HS-27A (cell line): ENCODE measurements at regions not wholly inside any gene's neighbourhood (a gene's known extent, or its start where the extent isn't known, plus 50 kb on each side); places are given as distances from the start of the nearest gene placed in this dataset.
"Not testable (repeated sequence)": the region's sequence is repeated elsewhere in the genome, so short reads cannot be mapped to it uniquely, and the experiment has no call there.

Source experiments
- DNase-seq: peaks from one replicate; pipeline ENCODE4 v3.0.0-alpha.2; 2012; ENCODE audit warnings: low read depth, missing footprints

DNA sequence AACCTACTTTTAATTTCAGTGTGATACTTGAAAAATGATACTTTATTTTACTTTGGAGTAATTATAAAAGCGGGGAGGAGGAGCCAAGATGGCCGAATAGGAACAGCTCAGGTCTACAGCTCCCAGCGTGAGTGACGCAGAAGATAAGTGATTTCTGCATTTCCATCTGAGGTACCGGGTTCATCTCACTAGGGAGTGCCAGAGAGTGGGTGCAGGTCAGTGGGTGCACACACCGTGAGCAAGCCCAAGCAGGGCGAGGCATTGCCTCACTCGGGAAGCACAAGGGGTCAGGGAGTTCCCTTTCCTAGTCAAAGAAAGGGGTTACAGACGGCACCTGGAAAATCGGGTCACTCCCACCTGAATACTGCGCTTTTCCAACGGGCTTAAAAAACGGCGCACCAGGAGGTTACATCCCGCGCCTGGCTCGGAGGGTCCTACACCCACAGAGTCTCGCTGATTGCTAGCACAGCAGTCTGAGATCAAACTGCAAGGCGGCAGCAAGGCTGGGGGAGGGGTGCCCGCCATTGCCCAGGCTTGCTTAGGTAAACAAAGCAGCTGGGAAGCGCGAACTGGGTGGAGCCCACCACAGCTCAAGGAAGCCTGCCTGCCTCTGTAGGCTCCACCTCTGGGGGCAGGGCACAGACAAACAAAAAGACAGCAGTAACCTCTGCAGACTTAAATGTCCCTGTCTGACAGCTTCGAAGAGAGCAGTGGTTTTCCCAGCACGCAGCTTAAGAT, 640.3 kb downstream of the EPHA3 start:
- not testable (repeated sequence) for DNase-seq

DNA sequence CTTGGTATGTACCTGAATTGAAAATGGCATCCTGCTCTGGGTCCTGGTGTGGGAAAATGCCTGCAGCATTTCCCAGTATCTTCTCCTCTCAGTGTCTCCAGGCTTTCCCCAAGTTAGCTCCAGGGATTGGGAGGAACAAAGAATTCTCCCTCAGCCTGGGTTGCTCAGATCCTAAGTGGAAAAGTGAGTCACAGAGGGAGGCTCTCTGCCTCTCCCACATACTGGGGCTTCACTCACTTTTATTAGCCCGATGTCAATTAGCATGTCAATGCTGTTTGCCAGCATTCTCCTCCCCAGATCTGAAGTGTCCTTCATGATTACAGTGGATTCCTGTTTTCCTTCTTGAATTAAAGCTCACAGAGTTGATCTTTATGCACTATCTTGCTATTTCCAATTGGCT, 655.0 kb downstream of the EPHA3 start:
- DNase-seq = no peak

- no peak for DNase-seq
Observed at GRCh38 chr3:89783341-89783927, 676.0 kb downstream of the EPHA3 start.

DNA sequence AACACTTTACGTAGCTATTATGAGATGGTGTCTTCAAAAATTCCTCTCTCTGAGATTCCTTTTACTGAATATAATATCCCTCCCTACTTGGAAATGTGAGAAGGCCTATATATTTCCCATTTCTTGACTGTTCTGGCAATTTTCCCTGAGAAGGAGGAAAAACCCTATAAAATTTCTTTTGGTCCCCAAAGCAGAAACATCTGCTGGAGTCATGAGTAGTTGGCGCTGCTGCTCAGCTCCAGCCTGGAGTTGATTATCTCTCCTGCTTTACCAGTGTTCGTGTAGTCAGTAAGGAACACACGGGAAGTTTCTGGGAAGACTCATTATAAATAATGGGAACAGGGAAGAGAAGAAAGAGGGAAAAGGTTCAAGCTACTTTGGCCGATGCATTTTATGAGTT, 680.1 kb downstream of the EPHA3 start:
- no peak for DNase-seq

DNA sequence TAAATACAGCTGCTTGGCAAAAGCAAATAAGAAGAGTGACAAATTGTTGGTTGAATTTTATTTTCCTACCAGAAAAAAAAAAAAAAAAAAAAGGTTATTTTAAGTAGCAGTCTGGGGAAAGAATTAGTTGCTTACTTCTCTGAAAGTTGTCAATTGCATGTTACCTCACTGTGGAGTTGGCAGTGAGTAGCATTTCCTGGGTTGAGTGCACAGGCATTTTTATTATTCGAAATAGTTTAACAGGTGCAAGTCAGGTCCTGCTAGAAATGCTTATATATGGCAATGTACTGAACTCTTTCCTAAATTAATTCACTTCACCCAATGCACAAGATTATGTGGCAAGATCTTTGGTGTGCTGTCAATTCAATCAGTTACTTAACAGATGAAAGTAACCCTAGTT, 680.6 kb downstream of the EPHA3 start:
- no peak for DNase-seq

- DNase-seq = no peak
Observed at GRCh38 chr3:89795506-89795905, 688.1 kb downstream of the EPHA3 start.

GRCh38 chr3:89802881-89803280, 695.5 kb downstream of the EPHA3 start:
- DNase-seq = no peak

DNA sequence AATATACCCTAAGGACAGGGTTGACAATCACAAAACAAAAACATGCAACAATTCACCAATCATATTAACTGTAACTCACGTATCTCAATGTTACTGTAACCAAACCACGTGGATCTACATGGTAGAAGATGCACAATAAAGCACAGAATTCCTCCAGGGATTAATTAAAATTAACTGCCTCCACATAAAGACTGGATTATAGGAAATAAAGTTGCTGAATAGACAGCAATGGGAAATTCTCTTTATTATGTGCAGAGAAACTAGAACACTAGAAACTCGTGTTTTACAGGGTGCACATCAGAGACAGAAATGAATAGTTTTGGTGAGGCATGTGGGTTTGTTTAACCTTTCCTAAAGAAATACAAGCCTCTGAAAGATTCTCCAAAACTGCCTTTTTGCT, 696.3 kb downstream of the EPHA3 start:
- DNase-seq = no peak

GRCh38 chr3:89806166-89806565, 698.7 kb downstream of the EPHA3 start:
- no peak for DNase-seq

DNA sequence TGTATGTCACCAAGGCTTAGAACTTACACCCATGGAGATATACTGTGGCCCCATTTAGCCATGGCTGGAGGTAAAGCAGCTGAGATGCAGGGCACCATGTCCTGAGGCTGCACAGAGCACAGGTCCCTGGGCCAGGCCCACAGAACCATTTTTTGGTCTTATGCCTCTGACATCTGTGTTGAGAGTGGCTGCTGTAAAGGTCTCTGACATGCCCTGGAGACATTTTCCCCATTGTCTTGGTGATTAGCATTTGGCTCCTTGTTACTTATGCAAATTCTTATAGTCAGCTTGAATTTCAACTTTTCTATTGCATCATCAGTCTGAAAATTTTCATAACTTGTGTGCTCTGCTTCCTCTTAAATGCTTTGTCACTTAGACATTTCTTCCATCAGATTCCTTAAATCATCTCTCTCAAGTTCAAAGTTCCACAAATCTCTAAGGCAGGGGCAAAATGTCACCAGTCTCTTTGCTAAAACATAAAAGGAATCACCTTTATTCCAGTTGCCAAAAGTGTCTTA, 701.3 kb downstream of the EPHA3 start:
- DNase-seq = no peak

DNA sequence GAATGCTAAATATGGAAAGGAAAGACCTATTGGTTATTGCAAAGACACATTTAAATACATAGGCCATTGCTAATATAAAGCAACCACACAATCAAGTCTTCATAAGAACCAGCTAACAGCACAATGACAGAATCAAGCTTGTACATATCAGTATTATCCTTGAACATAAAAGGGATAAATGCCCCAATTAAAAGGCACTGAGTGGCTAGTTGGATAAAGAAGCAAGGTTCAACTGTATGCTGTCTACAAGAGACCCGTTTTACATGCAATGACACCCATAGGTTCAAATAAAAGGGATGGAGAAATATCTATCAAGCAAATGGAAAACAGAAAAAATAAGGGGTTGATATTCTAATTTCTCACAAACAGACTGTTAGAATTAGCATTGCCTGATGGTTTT, 706.1 kb downstream of the EPHA3 start:
- no peak for DNase-seq

- DNase-seq = no peak
Observed at GRCh38 chr3:89841041-89841440, 733.6 kb downstream of the EPHA3 start.

DNA sequence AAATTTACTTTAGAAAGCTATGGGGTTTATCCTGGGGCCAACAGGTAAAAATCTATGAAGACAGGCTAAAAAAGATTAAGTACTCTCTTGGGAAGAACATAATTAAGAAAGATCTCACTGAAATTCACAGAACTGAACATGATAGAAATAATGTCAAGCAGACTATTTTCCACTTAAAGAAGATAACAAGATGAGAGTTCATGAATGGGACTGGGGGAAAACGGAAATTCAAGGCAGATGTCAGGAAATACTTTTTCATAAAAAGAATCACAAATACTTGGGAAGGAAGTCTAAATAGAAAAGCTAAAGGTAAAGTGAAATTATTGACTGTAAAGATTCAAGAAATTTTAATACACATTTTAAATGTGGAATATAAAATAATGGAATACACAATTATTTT, 737.6 kb downstream of the EPHA3 start:
- no peak for DNase-seq

DNA sequence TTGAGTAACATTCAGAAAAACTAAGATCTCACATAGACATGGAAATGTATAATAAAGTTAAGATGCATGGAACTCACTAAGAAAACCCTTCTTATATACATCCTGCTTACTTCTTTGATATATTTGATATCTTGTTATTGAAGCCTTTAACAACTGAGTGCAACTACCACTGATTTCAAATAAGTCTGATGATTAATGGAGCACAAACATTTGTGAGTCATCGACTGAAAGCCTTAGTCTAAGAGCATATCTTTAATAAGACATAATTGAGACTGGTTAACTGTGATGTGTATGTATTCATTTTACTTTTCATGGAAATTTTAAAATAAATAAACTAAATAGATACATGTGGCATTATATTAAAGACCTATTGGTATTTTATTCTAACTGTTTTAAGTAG, 740.5 kb downstream of the EPHA3 start:
- no peak for DNase-seq

DNA sequence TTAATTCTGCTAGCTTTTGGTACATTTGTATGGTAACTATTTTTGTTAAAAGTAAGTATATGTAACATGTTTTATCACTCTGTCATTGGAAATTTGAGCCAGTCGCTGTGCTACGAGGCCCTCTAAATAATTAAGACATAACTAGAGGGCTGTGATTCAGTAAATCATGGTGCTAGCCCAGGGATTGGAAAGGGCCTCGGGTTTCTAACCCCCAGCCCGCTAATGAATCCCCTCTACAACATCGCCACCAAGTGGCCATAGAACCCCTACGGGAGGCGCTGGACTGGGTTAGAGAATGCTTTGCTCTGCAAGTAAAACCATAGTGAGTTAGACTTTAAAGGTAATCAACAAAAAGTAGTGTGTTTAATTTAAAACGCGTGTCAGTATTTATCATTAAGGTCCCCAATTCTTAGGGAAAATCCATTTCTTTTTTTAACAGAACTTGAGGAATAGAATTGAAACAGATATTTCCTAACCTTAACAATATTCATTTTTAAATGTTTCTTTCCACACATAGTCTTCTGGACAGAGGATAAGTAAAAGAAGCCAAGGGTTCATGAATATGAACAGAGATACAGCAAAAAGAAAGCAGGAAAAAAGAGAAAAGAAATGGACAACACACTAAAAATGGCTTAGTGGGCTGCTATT, 744.7 kb downstream of the EPHA3 start:
- no peak for DNase-seq

- no peak for DNase-seq
Observed at GRCh38 chr3:89859757-89860156, 752.3 kb downstream of the EPHA3 start.

- no peak for DNase-seq
Observed at GRCh38 chr3:89867286-89867685, 759.9 kb downstream of the EPHA3 start.

DNA sequence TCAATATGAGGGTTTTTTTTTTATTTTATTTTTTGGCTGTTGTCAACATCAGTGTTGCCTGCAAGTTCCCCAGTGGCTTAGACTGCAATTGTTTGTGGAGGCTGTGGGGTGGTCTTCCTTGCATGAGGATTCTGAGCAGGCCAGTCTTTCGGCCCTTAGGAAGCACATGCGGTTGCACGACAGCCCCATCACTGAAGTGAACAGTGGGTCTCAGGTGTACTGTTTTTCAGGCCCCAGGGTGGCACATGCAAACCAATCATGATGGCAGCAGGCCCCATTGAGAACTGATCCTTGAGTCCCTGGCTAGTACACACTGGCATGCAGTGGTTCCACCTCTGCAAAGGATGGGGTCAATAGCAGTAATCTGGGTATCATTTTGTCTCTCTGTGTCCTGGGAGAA, 768.7 kb downstream of the EPHA3 start:
- DNase-seq = no peak

DNA sequence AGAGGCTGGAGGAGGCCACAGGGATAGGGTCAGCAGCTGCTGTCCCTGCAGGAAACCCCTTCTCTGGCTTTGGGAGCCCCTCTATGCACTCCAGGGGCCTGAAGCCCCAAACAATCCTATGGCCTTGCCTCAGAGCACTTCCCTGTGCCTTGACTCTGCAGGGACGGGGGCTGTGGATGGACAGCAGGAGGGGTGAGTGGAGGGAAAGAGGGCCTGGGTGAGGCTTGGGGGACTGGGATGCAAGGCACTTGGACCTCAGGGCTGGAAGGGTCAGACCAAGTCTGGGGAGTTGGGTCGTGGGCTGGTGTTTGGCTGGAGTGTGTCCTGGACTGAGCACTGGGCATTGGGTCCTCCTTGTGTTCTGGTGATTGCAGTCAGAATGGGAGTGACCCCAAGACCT, 769.8 kb downstream of the EPHA3 start:
- no peak for DNase-seq

- no peak for DNase-seq
Observed at GRCh38 chr3:89889386-89889785, 782.0 kb downstream of the EPHA3 start.

GRCh38 chr3:89908711-89909213, 801.3 kb downstream of the EPHA3 start:
- DNase-seq = no peak

DNA sequence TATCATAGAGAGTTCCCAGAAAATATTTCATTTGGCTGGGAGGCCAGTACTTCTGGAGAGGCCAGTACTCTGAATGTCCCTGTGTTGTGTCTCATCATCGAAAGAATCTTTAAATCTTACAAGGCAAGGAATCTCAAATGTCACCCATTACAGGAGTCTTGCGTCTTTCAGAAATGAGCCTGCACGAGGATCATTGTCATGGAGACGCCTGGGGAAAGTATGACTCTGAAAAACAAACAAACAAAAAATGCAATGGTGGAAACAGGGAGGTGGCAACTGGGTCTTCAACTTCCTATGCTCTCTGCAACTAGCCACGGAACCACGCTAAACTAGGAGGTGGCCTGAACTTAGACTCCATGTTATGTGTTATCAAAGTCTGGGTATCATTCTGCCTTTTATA, 804.6 kb downstream of the EPHA3 start:
- no peak for DNase-seq

GRCh38 chr3:89923921-89924610, 816.6 kb downstream of the EPHA3 start:
- no peak for DNase-seq
